HG02973 (cell line): ENCODE measurements at regions not wholly inside any gene's neighbourhood (a gene's known extent, or its start where the extent isn't known, plus 50 kb on each side); places are given as distances from the start of the nearest gene placed in this dataset.

Experiments
- ATAC-seq: cut with Tn5 transposase; IDR thresholded peaks from one replicate; pipeline ENCODE4 v1.9.1; 2021; ENCODE audit warnings: moderate library complexity; ENCODE audit not compliant: unreplicated experiment

- ATAC-seq, result no peak
Measured at GRCh38 chr10:4533621-4534020, 292.4 kb upstream of the AKR1E2 start.

GRCh38 chr10:4532976-4533375, 293.0 kb upstream of the AKR1E2 start:
- no peak for ATAC-seq

GRCh38 chr10:4532467-4532866, 293.5 kb upstream of the AKR1E2 start:
- no peak for ATAC-seq

- ATAC-seq, result no peak
Measured at GRCh38 chr10:4532011-4532410, 294.0 kb upstream of the AKR1E2 start.

- ATAC-seq, result no peak
Measured at GRCh38 chr10:4529266-4529665, 296.7 kb upstream of the AKR1E2 start.

- no peak for ATAC-seq
Measured at GRCh38 chr10:4527281-4527970, 298.6 kb upstream of the AKR1E2 start.

GRCh38 chr10:4526311-4526731, 299.7 kb upstream of the AKR1E2 start:
- ATAC-seq, result no peak

- no peak for ATAC-seq
Measured at GRCh38 chr10:4525103-4525502, 300.9 kb upstream of the AKR1E2 start.

- ATAC-seq, result peak; percentile 88
Measured at GRCh38 chr10:4522296-4523000, 303.6 kb upstream of the AKR1E2 start.

GRCh38 chr10:4519658-4520402, 306.2 kb upstream of the AKR1E2 start:
- no peak for ATAC-seq

GRCh38 chr10:4517746-4518145, 308.3 kb upstream of the AKR1E2 start:
- no peak for ATAC-seq

- no peak for ATAC-seq
Measured at GRCh38 chr10:4515721-4516120, 310.3 kb upstream of the AKR1E2 start.

- peak; percentile 82 for ATAC-seq
Measured at GRCh38 chr10:4514445-4515108, 311.4 kb upstream of the AKR1E2 start.

GRCh38 chr10:4512671-4513240, 313.3 kb upstream of the AKR1E2 start:
- no peak for ATAC-seq

- ATAC-seq, result no peak
Measured at GRCh38 chr10:4512196-4512595, 313.8 kb upstream of the AKR1E2 start.

- ATAC-seq, result no peak
Measured at GRCh38 chr10:4511509-4511908, 314.5 kb upstream of the AKR1E2 start.

GRCh38 chr10:4509405-4509804, 316.6 kb upstream of the AKR1E2 start:
- ATAC-seq, result no peak

- ATAC-seq, result no peak
Measured at GRCh38 chr10:4506095-4506494, 319.9 kb upstream of the AKR1E2 start.

- no peak for ATAC-seq
Measured at GRCh38 chr10:4504550-4504949, 321.5 kb upstream of the AKR1E2 start.

GRCh38 chr10:4503076-4503475, 322.9 kb upstream of the AKR1E2 start:
- ATAC-seq, result no peak

- no peak for ATAC-seq
Measured at GRCh38 chr10:4501306-4501705, 324.7 kb upstream of the AKR1E2 start.
